Dedifferentiated amniotic fluid mesenchymal stem cell (primary cell): ENCODE measurements at regions not wholly inside any gene's neighbourhood (a gene's known extent, or its start where the extent isn't known, plus 50 kb on each side); places are given as distances from the start of the nearest gene placed in this dataset.

ENCODE experiments used
- DNase-seq: peaks from one replicate; pipeline ENCODE4 v3.0.0-alpha.2; 2016; ENCODE audit errors: extremely low spot score

- no peak for DNase-seq
Measured at GRCh38 chr2:188720811-188721605, 253.2 kb upstream of the COL3A1 start.

- DNase-seq, result no peak
Measured at GRCh38 chr2:188721784-188722183, 252.4 kb upstream of the COL3A1 start.

- peak; percentile 60 for DNase-seq
Measured at GRCh38 chr2:188725746-188726360, 248.3 kb upstream of the COL3A1 start.

GRCh38 chr2:188726626-188727247 lies 247.4 kb upstream of the COL3A1 start:
- no peak for DNase-seq

- DNase-seq, result no peak
Measured at GRCh38 chr2:188727846-188728245, 246.3 kb upstream of the COL3A1 start.

- DNase-seq, result no peak
Measured at GRCh38 chr2:188734691-188735090, 239.5 kb upstream of the COL3A1 start.

- no peak for DNase-seq
Measured at GRCh38 chr2:188746727-188747126, 227.4 kb upstream of the COL3A1 start.

- DNase-seq, result no peak
Measured at GRCh38 chr2:188751816-188752215, 222.4 kb upstream of the COL3A1 start.

GRCh38 chr2:188752311-188752710 lies 221.9 kb upstream of the COL3A1 start:
- no peak for DNase-seq

GRCh38 chr2:188762151-188762550 lies 212.0 kb upstream of the COL3A1 start:
- no peak for DNase-seq

GRCh38 chr2:188765522-188766470 lies 208.4 kb upstream of the COL3A1 start:
- DNase-seq, result peak; percentile 26

- DNase-seq, result no peak
Measured at GRCh38 chr2:188766471-188766856, 207.7 kb upstream of the COL3A1 start.

GRCh38 chr2:188767176-188767575 lies 207.0 kb upstream of the COL3A1 start:
- DNase-seq, result no peak

GRCh38 chr2:188770296-188770695 lies 203.9 kb upstream of the COL3A1 start:
- no peak for DNase-seq

GRCh38 chr2:188773075-188773474 lies 201.1 kb upstream of the COL3A1 start:
- peak; percentile 46 for DNase-seq

GRCh38 chr2:188776634-188777033 lies 197.5 kb upstream of the COL3A1 start:
- DNase-seq, result peak; percentile 86

- DNase-seq, result no peak
Measured at GRCh38 chr2:188784269-188784762, 189.9 kb upstream of the COL3A1 start.

- DNase-seq, result no peak
Measured at GRCh38 chr2:188785061-188785460, 189.1 kb upstream of the COL3A1 start.

- no peak for DNase-seq
Measured at GRCh38 chr2:188785490-188785889, 188.7 kb upstream of the COL3A1 start.

GRCh38 chr2:188786368-188786841 lies 187.8 kb upstream of the COL3A1 start:
- DNase-seq, result peak; percentile 59

GRCh38 chr2:188787021-188787657 lies 187.0 kb upstream of the COL3A1 start:
- peak; percentile 80 for DNase-seq
